KBM-7 (cell line): ENCODE measurements at regions not wholly inside any gene's neighbourhood (a gene's known extent, or its start where the extent isn't known, plus 50 kb on each side); places are given as distances from the start of the nearest gene placed in this dataset.

Source experiments
- DNase-seq: peaks from one replicate; pipeline ENCODE4 v3.0.0-alpha.2; 2015
- in situ Hi-C: fragments of 300-500 bp; cut with MboI; formaldehyde crosslinking; loops from 2 replicates; pipeline ENCODE4 v1.14.3; 2020; ENCODE audit warnings: low sequenced_read_pairs, low pct_unique_long_range_greater_than_20kb, mixed read lengths

- DNase-seq = no peak
- in situ Hi-C loops = no loop called here
Observed at GRCh38 chr10:128338951-128339350, 212.7 kb upstream of the MKI67 start.

GRCh38 chr10:128339753-128340152 lies 213.5 kb upstream of the MKI67 start:
- no peak for DNase-seq
- in situ Hi-C loops = no loop called here

- DNase-seq = no peak
- in situ Hi-C loops = no loop called here
Observed at GRCh38 chr10:128345353-128345752, 219.1 kb upstream of the MKI67 start.

- in situ Hi-C loops = no loop called here
- DNase-seq = no peak
Observed at GRCh38 chr10:128360783-128361182, 234.6 kb upstream of the MKI67 start.

GRCh38 chr10:128361487-128361886 lies 235.3 kb upstream of the MKI67 start:
- DNase-seq = no peak
- in situ Hi-C loops = no loop called here

- in situ Hi-C loops = no loop called here
- no peak for DNase-seq
Observed at GRCh38 chr10:128362514-128362913, 236.3 kb upstream of the MKI67 start.

GRCh38 chr10:128364631-128365030 lies 238.4 kb upstream of the MKI67 start:
- in situ Hi-C loops = no loop called here

GRCh38 chr10:128365156-128365725 lies 239.0 kb upstream of the MKI67 start:
- no peak for DNase-seq
- in situ Hi-C loops = no loop called here

More at GRCh38 chr10:128364631-128365030, 238.4 kb upstream of the MKI67 start:
- no peak for DNase-seq

GRCh38 chr10:128367807-128368206 lies 241.6 kb upstream of the MKI67 start:
- DNase-seq = no peak
- in situ Hi-C loops = no loop called here

- in situ Hi-C loops = no loop called here
Observed at GRCh38 chr10:128369101-128369650, 243.0 kb upstream of the MKI67 start.

GRCh38 chr10:128373071-128373749 lies 247.0 kb upstream of the MKI67 start:
- DNase-seq = no peak
- in situ Hi-C loops = no loop called here

More at GRCh38 chr10:128369101-128369650, 243.0 kb upstream of the MKI67 start:
- DNase-seq = no peak

GRCh38 chr10:128373831-128374230 lies 247.6 kb upstream of the MKI67 start:
- DNase-seq = no peak
- in situ Hi-C loops = no loop called here

GRCh38 chr10:128375171-128375570 lies 248.9 kb upstream of the MKI67 start:
- no peak for DNase-seq
- in situ Hi-C loops = no loop called here

GRCh38 chr10:128377364-128377987 lies 251.3 kb upstream of the MKI67 start:
- in situ Hi-C loops = no loop called here
- no peak for DNase-seq

- in situ Hi-C loops = no loop called here
Observed at GRCh38 chr10:128377988-128378387, 251.8 kb upstream of the MKI67 start.

GRCh38 chr10:128380946-128381345 lies 254.7 kb upstream of the MKI67 start:
- in situ Hi-C loops = no loop called here
- DNase-seq = no peak

More at GRCh38 chr10:128377988-128378387, 251.8 kb upstream of the MKI67 start:
- DNase-seq = no peak

- no peak for DNase-seq
- in situ Hi-C loops = no loop called here
Observed at GRCh38 chr10:128382225-128382624, 256.0 kb upstream of the MKI67 start.

GRCh38 chr10:128384831-128385230 lies 258.6 kb upstream of the MKI67 start:
- in situ Hi-C loops = no loop called here
- no peak for DNase-seq

- in situ Hi-C loops = no loop called here
- no peak for DNase-seq
Observed at GRCh38 chr10:128386231-128386630, 260.0 kb upstream of the MKI67 start.
